ENCODE measurements at regions not wholly inside any gene's neighbourhood (a gene's known extent, or its start where the extent isn't known, plus 50 kb on each side); places are given as distances from the start of the nearest gene placed in this dataset.

- Histone ChIP-seq H2AFZ (ENCODE audit: low read depth, low read length) (no peak overlapping the region), H3K9me3 (ENCODE audit: low read length) (peaks cover 6% of the 10 kb centered on the region), H3K9me2 (ENCODE audit: insufficient read depth, low read length) (no peaks in the 10 kb centered on the region), H3K36me3 (ENCODE audit: insufficient read depth, low read length) (no peaks in the 10 kb centered on the region), H3K27ac (ENCODE audit: low read length) (no peak overlapping the region), H3F3A (ENCODE audit: insufficient read depth, low read length, poor library complexity, severe bottlenecking) (no peaks in the 10 kb centered on the region), H3K27me3 (ENCODE audit: insufficient read depth, low read depth, low read length) (no peaks in the 10 kb centered on the region), H3K4me2 (ENCODE audit: low read length) (no peak overlapping the region), H3K4me3 (ENCODE audit: low read length) (no peak overlapping the region), H4K20me1 (ENCODE audit: insufficient read depth) (no peaks in the 10 kb centered on the region), H3K9ac (ENCODE audit: low read length) (no peak overlapping the region), H3K79me2 (replicated peaks; ENCODE audit: insufficient read depth, low read length) (no peaks in the 10 kb centered on the region)
- no peak for TF ChIP-seq REST (IDR thresholded peaks at IDR 0.05; ENCODE audit: borderline replicate concordance)
- no peak for TF ChIP-seq TAF1 (IDR thresholded peaks at IDR 0.05; ENCODE audit: low read depth)
- TF ChIP-seq RAD21 (conservative IDR thresholded peaks at IDR 0.05) = no peak
- no peak for TF ChIP-seq EP300 (conservative IDR thresholded peaks at IDR 0.05; ENCODE audit: poor library complexity, severe bottlenecking)
- no peak for TF ChIP-seq CTCF (IDR thresholded peaks at IDR 0.05; ENCODE audit: poor library complexity, severe bottlenecking)
- no peak for TF ChIP-seq POLR2AphosphoS5 (IDR thresholded peaks at IDR 0.05)
- no peak for TF ChIP-seq EZH2 (IDR thresholded peaks at IDR 0.05; ENCODE audit: borderline replicate concordance, insufficient read depth, low read length, poor library complexity, severe bottlenecking)
These were observed 111.8 kb downstream of the KIF26A start for GRCh38 chr14:104250175-104250574.

GRCh38 chr14:104252256-104253215 is 114.1 kb downstream of the KIF26A start:
- Histone ChIP-seq H3F3A (ENCODE audit: insufficient read depth, low read length, poor library complexity, severe bottlenecking) (no peaks in the 10 kb centered on the region), H4K20me1 (ENCODE audit: insufficient read depth) (no peaks in the 10 kb centered on the region), H3K9ac (ENCODE audit: low read length) (no peak overlapping the region), H3K9me2 (ENCODE audit: insufficient read depth, low read length) (no peaks in the 10 kb centered on the region), H3K9me3 (ENCODE audit: low read length) (no peaks in the 10 kb centered on the region), H3K27me3 (ENCODE audit: insufficient read depth, low read depth, low read length) (no peaks in the 10 kb centered on the region), H3K4me3 (ENCODE audit: low read length) (no peak overlapping the region), H3K27ac (ENCODE audit: low read length) (no peak overlapping the region), H2AFZ (ENCODE audit: low read depth, low read length) (no peak overlapping the region), H3K36me3 (ENCODE audit: insufficient read depth, low read length) (no peaks in the 10 kb centered on the region), H3K79me2 (replicated peaks; ENCODE audit: insufficient read depth, low read length) (no peaks in the 10 kb centered on the region), H3K4me2 (ENCODE audit: low read length) (no peak overlapping the region)
- TF ChIP-seq EZH2 (IDR thresholded peaks at IDR 0.05; ENCODE audit: borderline replicate concordance, insufficient read depth, low read length, poor library complexity, severe bottlenecking) (no peak), SMC3 (conservative IDR thresholded peaks at IDR 0.05; ENCODE audit: poor library complexity) (no peak), EP300 (conservative IDR thresholded peaks at IDR 0.05; ENCODE audit: poor library complexity, severe bottlenecking) (no peak), CTCF (IDR thresholded peaks at IDR 0.05; ENCODE audit: poor library complexity, severe bottlenecking) (no peak), MXI1 (conservative IDR thresholded peaks at IDR 0.05; ENCODE audit: poor library complexity, severe bottlenecking) (no peak), REST (IDR thresholded peaks at IDR 0.05; ENCODE audit: borderline replicate concordance) (no peak), POLR2AphosphoS5 (IDR thresholded peaks at IDR 0.05) (no peak), TAF1 (IDR thresholded peaks at IDR 0.05; ENCODE audit: low read depth) (no peak), RAD21 (conservative IDR thresholded peaks at IDR 0.05) (no peak)
